Ovary (tissue), 3 donors: ENCODE measurements at regions not wholly inside any gene's neighbourhood (a gene's known extent, or its start where the extent isn't known, plus 50 kb on each side); places are given as distances from the start of the nearest gene placed in this dataset.

ENCODE experiments used
- CTCF ChIP-seq, 3 donors: fragments of 450-650 bp in 2 of 3; fragments of 200-600 bp in 1 of 3; IDR thresholded peaks; one replicate each; pipeline versions ENCODE4 v1.5.1 to v1.8.0; 2016 to 2022; ENCODE audit warnings: antibody characterized with exemption in 3 of 3, mild to moderate bottlenecking in 1 of 3
- EP300 ChIP-seq: sonication (generic); formaldehyde crosslinking; IDR thresholded peaks from one replicate; pipeline ENCODE4 v1.6.1; 2017; ENCODE audit warnings: antibody characterized with exemption
- POLR2A ChIP-seq: fragments of 450-650 bp; IDR thresholded peaks from one replicate; pipeline ENCODE4 v1.6.1; 2017; ENCODE audit warnings: antibody characterized with exemption, mild to moderate bottlenecking, moderate library complexity
- donor health status: DM: no; HTN: no; CAD: no.

GRCh38 chr11:28674433-28675103 is 566.4 kb downstream of the METTL15 start:
- TF ChIP-seq CTCF (IDR thresholded peaks at IDR 0.05), result no peak
- TF ChIP-seq POLR2A, result no peak
- no peak for TF ChIP-seq EP300
